CD4-positive, alpha-beta T cell (primary cell): ENCODE measurements at regions not wholly inside any gene's neighbourhood (a gene's known extent, or its start where the extent isn't known, plus 50 kb on each side); places are given as distances from the start of the nearest gene placed in this dataset.
"Not testable (repeated sequence)": the region's sequence is repeated elsewhere in the genome, so short reads cannot be mapped to it uniquely, and the experiment has no call there.

Source experiments
- ATAC-seq: fragments of 200-7000 bp; cut with Tn5 transposase; one replicate; pipeline ENCODE4 v1.10.0; 2022; ENCODE audit warnings: mild to moderate bottlenecking; ENCODE audit not compliant: poor library complexity
- CTCF ChIA-PET: fragments of 350-600 bp; sonication (Branson Sonifier 250); formaldehyde crosslinking; loops from one replicate; lab custom pipeline; 2021; ENCODE audit warnings: antibody characterized with exemption, inconsistent platforms; lab: Charles Lee
- POLR2A ChIA-PET: fragments of 350-600 bp; sonication (Branson Sonifier 250); formaldehyde crosslinking; loops from one replicate; lab custom pipeline; 2021; ENCODE audit warnings: antibody characterized with exemption, inconsistent platforms; lab: Charles Lee
- DNase-seq, 14 experiments: peaks; one replicate each; pipeline ENCODE4 v3.0.0-alpha.2; 2013 to 2020; ENCODE audit warnings: mixed read lengths in 2 of 14
- H3K27ac ChIP-seq, 2 donors: one replicate each; pipeline versions ENCODE4 v1.5.1 to v1.7.0; 2013; ENCODE audit warnings: low read length in 2 of 2, low read depth in 1 of 2, mild to moderate bottlenecking in 1 of 2
- H3K27me3 ChIP-seq, 2 experiments: 1 replicate in 1 of 2; 2 replicates in 1 of 2; pipeline versions ENCODE4 v1.6.1 to v1.7.0; 2013; ENCODE audit warnings: low read length in 2 of 2, control low read depth in 1 of 2, mild to moderate bottlenecking in 1 of 2, moderate library complexity in 1 of 2; ENCODE audit not compliant: insufficient read depth in 2 of 2, control insufficient read depth in 1 of 2
- H3K36me3 ChIP-seq: one replicate; pipeline ENCODE4 v1.6.1; 2013; ENCODE audit warnings: low read length, control low read depth; ENCODE audit not compliant: insufficient read depth
- H3K4me1 ChIP-seq: one replicate; pipeline ENCODE4 v1.6.1; 2013; ENCODE audit warnings: low read length, control low read depth; ENCODE audit not compliant: insufficient read depth
- H3K4me3 ChIP-seq: one replicate; pipeline ENCODE4 v1.5.1; 2013; ENCODE audit warnings: mild to moderate bottlenecking, low read length, moderate library complexity
- H3K9me3 ChIP-seq, 2 experiments: 1 replicate in 1 of 2; 2 replicates in 1 of 2; pipeline versions ENCODE4 v1.6.1 to v1.7.0; 2013; ENCODE audit warnings: low read length in 2 of 2, mild to moderate bottlenecking in 2 of 2, control low read depth in 1 of 2, moderate library complexity in 1 of 2; ENCODE audit not compliant: control insufficient read depth in 1 of 2, insufficient read depth in 1 of 2
- H3K27ac Mint-ChIP-seq: one replicate; pipeline ENCODE4 v1.8.0; 2020; ENCODE audit warnings: mixed read lengths
- H3K27me3 Mint-ChIP-seq: one replicate; pipeline ENCODE4 v1.8.0; 2021; ENCODE audit warnings: mixed read lengths
- H3K36me3 Mint-ChIP-seq: one replicate; pipeline ENCODE4 v1.8.0; 2021; ENCODE audit warnings: low read depth, mixed read lengths
- H3K4me1 Mint-ChIP-seq: one replicate; pipeline ENCODE4 v1.8.0; 2021; ENCODE audit warnings: low read depth, mixed read lengths
- H3K4me3 Mint-ChIP-seq: one replicate; pipeline ENCODE4 v1.8.0; 2020; ENCODE audit warnings: mild to moderate bottlenecking, mixed read lengths
- H3K9me3 Mint-ChIP-seq: one replicate; pipeline ENCODE4 v1.8.0; 2020; ENCODE audit warnings: mixed read lengths
- CTCF ChIP-seq: fragments of 200-600 bp; IDR thresholded peaks from one replicate; pipeline ENCODE4 v1.8.0; 2022; ENCODE audit warnings: antibody characterized with exemption, mild to moderate bottlenecking
- intact Hi-C, 2 experiments: fragments of 100-400 bp; cut with DNase I in 1 of 2; cut with micrococcal nuclease in 1 of 2; formaldehyde crosslinking; loops; one replicate each; pipeline versions ENCODE4 v1.15.1 to v1.9.0; 2023 to 2025; cut with DNase I, micrococcal nuclease

- POLR2A ChIA-PET, result no interaction called here
- H3K9me3 Mint-ChIP-seq, result peaks cover 17% of the 10 kb centered on the region
- CTCF ChIA-PET, result no interaction called here
These were observed 168.8 kb upstream of the TTC14 start for GRCh38 chr3:180433152-180433551.

DNA sequence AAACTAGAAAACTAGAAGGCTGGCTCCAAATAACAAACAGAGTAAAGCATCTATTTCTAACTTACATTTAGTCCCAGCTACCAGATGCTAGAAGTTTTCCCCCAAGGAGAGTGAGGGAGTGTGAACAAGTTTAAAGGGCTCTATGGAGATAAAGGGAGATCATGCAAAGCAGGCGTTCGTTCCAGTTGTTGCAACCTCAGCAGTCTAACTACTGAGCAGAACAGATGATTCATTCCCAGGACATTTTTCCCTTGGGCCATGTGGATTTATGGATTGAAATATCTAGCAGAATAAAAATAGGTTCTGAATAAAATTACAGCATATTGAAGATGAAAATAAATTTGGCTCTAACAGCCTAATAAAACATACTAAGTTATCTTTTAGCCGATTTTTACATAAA is 154.8 kb upstream of the TTC14 start:
- Mint-ChIP-seq H3K4me1 (no peaks in the 10 kb centered on the region), H3K4me3 (no peak overlapping the region), H3K27ac (no peak overlapping the region), H3K36me3 (no peaks in the 10 kb centered on the region), H3K9me3 (peaks cover 3% of the 10 kb centered on the region), H3K27me3 (no peaks in the 10 kb centered on the region)
- POLR2A ChIA-PET, result no interaction called here
- Histone ChIP-seq H3K27ac (no peak overlapping the region), H3K27me3 (no peaks in the 10 kb centered on the region), H3K9me3 (no peaks in the 10 kb centered on the region), H3K4me1 (no peaks in the 10 kb centered on the region), H3K4me3 (no peak overlapping the region), H3K36me3 (no peaks in the 10 kb centered on the region)
- DNase-seq (no peak), ATAC-seq (no peak)
- CTCF ChIA-PET, result no interaction called here
- intact Hi-C loops, result no loop called here
- TF ChIP-seq CTCF, result no peak

More at GRCh38 chr3:180433152-180433551, 168.8 kb upstream of the TTC14 start:
- Histone ChIP-seq H3K27me3 (no peaks in the 10 kb centered on the region), H3K4me3 (no peak overlapping the region), H3K9me3 (peaks cover 3 to 5% of the 10 kb centered on the region in 2 experiments), H3K36me3 (no peaks in the 10 kb centered on the region), H3K4me1 (no peaks in the 10 kb centered on the region), H3K27ac (no peak overlapping the region)
- ATAC-seq (no peak), DNase-seq (no peak)
- H3K27me3 Mint-ChIP-seq, result no peaks in the 10 kb centered on the region
- H3K36me3 Mint-ChIP-seq, result no peaks in the 10 kb centered on the region
- intact Hi-C loops, result no loop called here
- H3K4me3 Mint-ChIP-seq, result no peak overlapping the region
- TF ChIP-seq CTCF, result no peak
- no peak overlapping the region for H3K27ac Mint-ChIP-seq
- H3K4me1 Mint-ChIP-seq, result no peaks in the 10 kb centered on the region

GRCh38 chr3:180448407-180448806 is 153.6 kb upstream of the TTC14 start:
- CTCF ChIA-PET, H3K36me3 ChIP-seq, H3K4me3 Mint-ChIP-seq, H3K27ac ChIP-seq, H3K27ac Mint-ChIP-seq, H3K9me3 Mint-ChIP-seq, POLR2A ChIA-PET, ATAC-seq, H3K9me3 ChIP-seq, intact Hi-C loops, H3K4me1 ChIP-seq, H3K27me3 Mint-ChIP-seq, DNase-seq, H3K4me1 Mint-ChIP-seq, H3K27me3 ChIP-seq, H3K4me3 ChIP-seq, H3K36me3 Mint-ChIP-seq: not testable (repeated sequence)

- H3K27ac ChIP-seq, result no peak overlapping the region
- H3K4me3 ChIP-seq, result no peak overlapping the region
- no peak for TF ChIP-seq CTCF
- Mint-ChIP-seq H3K36me3 (no peaks in the 10 kb centered on the region), H3K9me3 (no peaks in the 10 kb centered on the region), H3K4me3 (no peak overlapping the region), H3K27ac (no peak overlapping the region), H3K4me1 (no peaks in the 10 kb centered on the region), H3K27me3 (no peaks in the 10 kb centered on the region)
- no peak for DNase-seq
- no peak for ATAC-seq
- no peaks in the 10 kb centered on the region for H3K4me1 ChIP-seq
- H3K27me3 ChIP-seq, result no peaks in the 10 kb centered on the region
- H3K9me3 ChIP-seq, result no peaks in the 10 kb centered on the region
- H3K36me3 ChIP-seq, result no peaks in the 10 kb centered on the region
- intact Hi-C loops, result no loop called here
- ChIA-PET CTCF (no interaction called here), POLR2A (no interaction called here)
These were observed 144.7 kb upstream of the TTC14 start for GRCh38 chr3:180457225-180457624.
